DMS 273 (cell line): ENCODE measurements at regions not wholly inside any gene's neighbourhood (a gene's known extent, or its start where the extent isn't known, plus 50 kb on each side); places are given as distances from the start of the nearest gene placed in this dataset.
"Not testable (repeated sequence)": the region's sequence is repeated elsewhere in the genome, so short reads cannot be mapped to it uniquely, and the experiment has no call there.

Experiments
- DNase-seq: peaks from one replicate; lab custom pipeline; 2025; ENCODE audit not compliant: unreplicated experiment; lab: John Stamatoyannopoulos, UW

DNA sequence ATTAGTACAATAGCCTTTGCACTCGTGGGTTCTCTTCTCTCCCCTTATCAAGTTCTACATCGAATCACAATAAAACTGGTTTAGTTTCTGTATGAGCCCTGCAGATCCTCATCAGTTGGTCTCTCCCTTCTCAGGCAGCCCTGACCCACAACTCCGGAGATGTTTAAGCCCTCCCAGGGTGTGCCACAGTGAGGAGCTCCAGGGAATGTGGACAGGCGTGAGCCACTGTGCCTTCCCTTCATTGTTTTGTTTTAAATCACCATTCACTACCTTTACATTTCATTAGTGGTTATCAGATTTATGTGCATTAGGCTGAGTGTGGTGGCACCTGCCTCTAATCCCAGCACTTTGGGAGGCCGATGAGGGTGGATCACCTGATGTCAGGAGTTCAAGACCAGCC, 133.2 kb downstream of the LARP7 start:
- no peak for DNase-seq

DNA sequence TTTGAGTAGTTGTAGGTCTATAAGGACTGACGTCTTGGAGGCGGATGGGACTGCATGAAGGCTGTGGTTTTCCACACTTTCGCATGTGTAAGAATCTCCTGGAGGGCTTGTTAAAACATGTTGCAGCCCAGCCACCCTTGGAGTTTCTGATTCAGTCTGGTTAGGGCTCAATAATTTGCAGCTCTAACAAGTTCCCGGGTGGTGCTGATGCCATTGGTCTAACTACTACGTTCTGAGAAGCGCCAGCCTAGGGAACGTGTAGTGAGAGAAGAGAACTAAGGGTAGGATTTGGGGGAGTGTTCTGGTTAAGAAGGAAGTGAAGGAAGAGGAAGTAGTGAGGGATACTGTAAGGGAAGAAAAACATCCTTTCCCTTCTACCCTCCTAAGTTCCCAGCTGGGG, 138.9 kb downstream of the LARP7 start:
- no peak for DNase-seq

DNA sequence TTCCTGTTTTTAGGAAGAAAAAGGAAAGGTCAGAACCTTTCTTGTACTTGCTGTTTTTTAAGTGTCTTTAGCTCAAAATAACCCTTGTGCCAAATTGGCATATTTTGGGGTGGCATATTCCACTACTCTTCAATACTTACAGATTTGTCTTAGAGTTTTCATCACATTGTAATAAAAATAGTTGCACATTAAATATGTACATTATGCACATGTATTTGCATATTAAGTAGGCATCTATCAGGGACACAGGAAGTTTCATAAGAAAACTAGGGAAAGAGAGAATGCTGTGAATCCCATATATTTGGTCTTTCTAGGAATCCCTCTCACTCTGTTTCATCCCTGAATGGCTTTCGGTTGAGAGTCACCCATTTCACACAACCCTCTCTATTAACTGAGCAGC, 139.6 kb downstream of the LARP7 start:
- DNase-seq = no peak

GRCh38 chr4:112778520-112778919, 141.6 kb downstream of the LARP7 start:
- DNase-seq = no peak

- DNase-seq = no peak
Measured at GRCh38 chr4:112793033-112793432, 156.1 kb downstream of the LARP7 start.

DNA sequence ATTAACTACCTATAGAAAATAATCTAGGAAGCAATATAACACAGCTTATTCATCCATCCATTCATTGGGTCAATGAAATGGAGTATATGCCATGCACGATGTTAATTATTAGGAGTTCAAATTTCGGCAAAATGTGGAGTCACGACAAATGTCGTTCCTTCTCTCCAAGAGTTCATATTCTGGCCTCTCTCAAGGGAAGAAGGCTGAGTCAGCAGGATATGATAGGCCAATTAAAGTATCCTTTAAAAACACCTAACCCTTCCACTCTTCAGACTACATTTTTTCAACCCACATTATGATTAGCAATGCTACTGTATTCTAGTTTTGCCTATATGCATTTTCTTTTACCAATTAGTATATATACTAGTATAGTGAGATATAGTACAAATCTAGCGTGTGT, 163.1 kb downstream of the LARP7 start:
- no peak for DNase-seq

GRCh38 chr4:112801341-112801740, 164.4 kb downstream of the LARP7 start:
- no peak for DNase-seq

- DNase-seq = peak; percentile 20
Measured at GRCh38 chr4:112802780-112803179, 165.8 kb downstream of the LARP7 start.

- no peak for DNase-seq
Measured at GRCh38 chr4:112807083-112807482, 170.1 kb downstream of the LARP7 start.

- no peak for DNase-seq
Measured at GRCh38 chr4:112808001-112808400, 171.1 kb downstream of the LARP7 start.

DNA sequence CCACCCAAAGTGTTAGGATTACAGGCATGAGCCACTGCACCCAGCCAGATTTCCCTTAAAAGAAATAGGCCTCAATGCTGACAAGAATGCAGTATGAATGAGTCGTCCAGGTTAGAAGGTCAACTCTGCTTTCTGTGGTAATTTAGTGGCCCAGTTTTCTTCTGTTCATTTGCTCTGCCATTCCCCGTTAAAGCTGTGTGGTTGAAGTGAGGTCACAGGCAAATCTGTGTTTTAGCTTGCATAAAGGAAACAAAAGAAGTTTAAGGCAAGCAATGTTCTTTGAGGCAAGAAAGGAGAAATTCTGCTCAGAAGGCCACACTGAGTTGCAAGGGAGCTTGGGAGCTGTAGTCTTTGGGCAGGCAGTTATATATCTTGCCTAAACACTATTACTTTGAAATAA, 176.8 kb downstream of the LARP7 start:
- no peak for DNase-seq

DNA sequence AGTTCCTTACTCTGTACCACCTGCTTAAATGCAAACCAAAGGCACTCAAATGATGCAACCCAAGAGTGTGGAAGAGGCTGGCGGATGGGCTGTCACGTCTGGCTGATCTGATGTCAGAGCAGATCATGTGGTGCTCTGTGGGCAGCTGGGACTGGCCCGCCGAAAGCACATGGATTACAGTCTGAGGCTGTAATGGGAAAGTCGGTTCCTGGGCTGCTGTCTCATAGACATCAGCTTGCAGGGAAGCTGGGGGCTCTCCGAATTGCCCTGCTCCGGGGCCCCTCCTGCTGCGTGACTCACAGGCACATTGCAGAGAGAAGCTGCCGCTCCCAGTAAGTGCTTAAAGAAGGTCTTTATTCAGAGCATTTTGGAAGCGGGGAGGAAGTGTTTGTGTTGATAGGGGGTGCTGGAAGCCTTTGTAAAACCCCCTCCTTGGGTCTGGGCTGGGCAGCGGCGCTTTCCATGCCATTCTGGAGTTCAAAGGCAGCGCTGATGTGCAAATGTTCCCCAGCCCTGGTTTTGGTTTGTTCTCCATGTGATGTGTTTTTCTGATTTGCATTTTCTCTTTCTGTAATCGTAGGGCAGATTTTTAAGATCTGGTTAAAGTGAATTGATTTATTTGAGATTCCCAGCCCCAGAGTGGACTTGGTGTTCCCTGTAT, 181.1 kb downstream of the LARP7 start:
- DNase-seq = peak; percentile 92

DNA sequence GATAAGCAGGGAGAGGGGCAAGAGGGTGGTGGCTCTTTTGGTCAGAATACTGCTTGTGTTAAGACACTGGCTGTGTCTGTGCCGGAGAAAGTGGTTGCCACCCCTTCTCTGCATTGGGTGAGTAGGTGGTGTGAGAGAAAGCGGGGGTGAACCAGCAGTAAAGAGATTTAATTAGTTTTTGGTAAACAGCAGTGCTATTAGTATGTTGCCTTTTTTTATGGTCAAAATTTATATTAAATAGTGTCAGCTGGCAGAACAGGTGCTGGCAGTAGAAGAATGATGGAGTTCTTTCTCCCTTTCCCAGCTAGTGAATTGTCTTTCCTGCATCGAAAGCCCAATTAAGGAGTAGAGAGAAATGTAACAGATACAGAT, 181.6 kb downstream of the LARP7 start:
- DNase-seq = peak; percentile 56

GRCh38 chr4:112819729-112820128, 182.8 kb downstream of the LARP7 start:
- DNase-seq = peak; percentile 39

- no peak for DNase-seq
Measured at GRCh38 chr4:112823156-112823555, 186.2 kb downstream of the LARP7 start.

DNA sequence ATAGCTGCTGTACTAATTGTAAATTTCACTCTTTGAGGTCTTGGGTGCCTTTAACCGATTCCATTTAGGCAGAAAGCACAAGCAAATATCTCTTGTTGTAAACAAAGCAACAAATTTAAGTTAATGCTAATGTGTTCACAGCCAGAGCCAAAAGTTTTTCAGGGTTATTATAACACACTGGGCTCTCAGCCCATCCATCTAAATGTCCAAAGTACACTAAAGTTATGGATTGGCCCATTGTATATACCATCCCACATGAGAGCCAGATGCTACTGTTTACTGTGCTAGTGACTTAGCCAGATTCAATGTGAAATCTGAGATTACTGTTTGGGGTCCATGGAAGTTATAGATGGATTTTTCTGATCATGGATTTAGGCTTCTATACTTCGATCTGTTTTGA, 186.7 kb downstream of the LARP7 start:
- peak; percentile 74 for DNase-seq

DNA sequence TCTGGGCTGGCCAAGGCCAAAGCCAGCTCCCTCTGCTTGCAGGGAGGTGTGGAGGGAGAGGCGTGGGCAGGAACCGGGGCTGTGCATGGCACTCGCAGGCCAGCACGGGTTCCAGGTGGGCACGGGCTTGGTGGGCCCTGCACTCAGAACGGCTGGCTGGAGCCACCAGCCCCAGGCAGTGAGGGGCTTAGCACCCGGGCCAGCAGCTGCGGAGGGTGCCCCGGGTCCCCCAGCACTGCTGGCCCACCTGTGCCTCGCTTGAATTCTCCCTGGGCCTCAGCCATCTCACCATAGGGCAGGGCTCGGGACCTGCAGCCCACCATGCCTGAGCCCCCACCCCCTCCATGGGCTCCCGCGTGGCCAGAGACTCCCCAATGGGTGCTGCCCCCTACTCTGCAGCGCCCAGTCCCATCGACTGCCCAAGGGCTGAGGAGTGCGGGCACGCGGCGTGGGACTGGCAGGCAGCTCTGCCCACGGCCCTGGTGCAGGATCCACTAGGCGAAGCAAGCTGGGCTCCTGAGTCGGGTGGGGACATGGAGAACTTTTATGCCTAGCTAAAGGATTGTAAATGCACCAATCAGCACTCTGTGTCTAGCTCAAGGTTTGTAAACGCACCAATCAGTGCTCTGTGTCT, 193.9 kb downstream of the LARP7 start:
- no peak for DNase-seq

DNA sequence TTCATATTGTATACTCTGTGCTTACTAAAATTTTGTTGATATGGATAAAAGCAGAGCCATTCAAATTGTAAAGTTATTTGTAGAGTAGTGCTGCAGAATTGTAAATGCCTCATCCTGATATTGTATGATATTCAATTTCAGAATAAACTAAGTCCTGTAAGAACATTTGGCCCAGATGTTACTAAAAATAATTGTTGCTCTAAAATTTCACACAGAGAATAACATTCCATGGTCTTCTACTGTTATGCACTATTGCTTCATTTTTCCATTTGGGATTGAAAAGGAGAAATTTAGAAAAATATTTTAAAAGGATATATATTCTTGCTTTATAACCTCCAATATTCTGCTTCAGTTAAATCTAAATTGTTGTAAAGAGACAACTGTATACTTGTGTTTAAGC, 195.6 kb downstream of the LARP7 start:
- no peak for DNase-seq

- no peak for DNase-seq
Measured at GRCh38 chr4:112836895-112837294, 200.0 kb downstream of the LARP7 start.

DNA sequence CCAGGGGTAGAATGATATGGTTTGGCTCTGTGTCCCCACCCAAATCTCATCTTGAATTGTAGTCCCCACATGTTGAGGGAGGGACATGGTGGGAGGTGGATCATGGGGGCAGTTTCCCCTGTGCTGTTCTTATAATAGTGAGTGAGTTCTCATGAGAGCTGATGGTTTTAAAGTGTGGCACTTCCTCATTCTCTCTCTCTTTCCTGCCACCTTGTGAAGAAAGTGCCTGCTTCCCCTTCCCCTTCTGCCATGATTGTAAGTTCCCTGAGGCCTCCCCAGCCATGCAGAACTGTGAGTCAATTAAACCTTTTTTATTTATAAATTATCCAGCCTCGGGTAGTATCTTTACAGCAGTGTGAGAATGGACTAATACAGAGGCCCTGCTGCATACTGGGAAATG, 201.1 kb downstream of the LARP7 start:
- DNase-seq = not testable (repeated sequence)

- DNase-seq = no peak
Measured at GRCh38 chr4:112840061-112840460, 203.1 kb downstream of the LARP7 start.

DNA sequence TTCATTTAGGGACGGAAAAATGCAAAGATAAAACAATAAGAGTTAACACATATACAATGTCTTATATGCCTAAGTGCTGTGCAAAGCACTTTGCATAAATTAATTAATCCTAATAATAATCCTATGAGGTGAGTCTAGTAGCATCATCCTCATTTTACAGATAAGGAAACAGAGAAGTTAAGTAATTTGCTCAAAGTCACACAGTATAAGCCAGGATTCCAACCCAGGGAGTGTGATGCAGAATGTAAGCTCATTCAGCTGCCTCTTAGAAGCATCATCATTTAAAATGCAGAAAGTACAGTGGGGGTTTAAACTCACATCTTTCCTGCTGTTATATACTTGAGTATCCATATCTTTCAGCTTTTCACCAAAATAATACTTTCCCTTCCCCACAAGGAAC, 203.7 kb downstream of the LARP7 start:
- no peak for DNase-seq

- no peak for DNase-seq
Measured at GRCh38 chr4:112842513-112842912, 205.6 kb downstream of the LARP7 start.
